ENCODE measurements at regions not wholly inside any gene's neighbourhood (a gene's known extent, or its start where the extent isn't known, plus 50 kb on each side); places are given as distances from the start of the nearest gene placed in this dataset.

GRCh38 chr5:116976767-116977166, 402.1 kb upstream of the SEMA6A start:
- Histone ChIP-seq H3K4me1 (no peaks in the 10 kb centered on the region), H3K27me3 (ENCODE audit: low read depth) (no peaks in the 10 kb centered on the region), H3K27ac (replicated peaks) (no peak overlapping the region), H3K36me3 (no peaks in the 10 kb centered on the region), H3K4me3 (no peak overlapping the region), H3K9me3 (replicated peaks) (peaks cover 23% of the 10 kb centered on the region)
- DNase-seq: no peak
- TF ChIP-seq CTCF (IDR thresholded peaks at IDR 0.05; ENCODE audit: borderline replicate concordance): no peak
- intact Hi-C loops (cut with micrococcal nuclease): no loop called here

- H3K4me1 ChIP-seq: no peaks in the 10 kb centered on the region
Measured at GRCh38 chr5:116971131-116971530, 396.5 kb upstream of the SEMA6A start.

GRCh38 chr5:116970318-116970717, 395.7 kb upstream of the SEMA6A start:
- no peak overlapping the region for H3K4me3 ChIP-seq
- DNase-seq: no peak
- no peaks in the 10 kb centered on the region for H3K36me3 ChIP-seq
- intact Hi-C loops (cut with micrococcal nuclease): no loop called here
- H3K4me1 ChIP-seq: no peaks in the 10 kb centered on the region
- no peak for TF ChIP-seq CTCF (IDR thresholded peaks at IDR 0.05; ENCODE audit: borderline replicate concordance)
- H3K9me3 ChIP-seq (replicated peaks): peaks cover 23% of the 10 kb centered on the region
- H3K27ac ChIP-seq (replicated peaks): no peak overlapping the region
- H3K27me3 ChIP-seq (ENCODE audit: low read depth): no peaks in the 10 kb centered on the region

More at GRCh38 chr5:116971131-116971530, 396.5 kb upstream of the SEMA6A start:
- intact Hi-C loops (cut with micrococcal nuclease): no loop called here
- no peak for DNase-seq
- no peaks in the 10 kb centered on the region for H3K27me3 ChIP-seq (ENCODE audit: low read depth)
- H3K9me3 ChIP-seq (replicated peaks): peaks cover 23% of the 10 kb centered on the region
- TF ChIP-seq CTCF (IDR thresholded peaks at IDR 0.05; ENCODE audit: borderline replicate concordance): no peak
- H3K36me3 ChIP-seq: no peaks in the 10 kb centered on the region
- H3K27ac ChIP-seq (replicated peaks): no peak overlapping the region
- H3K4me3 ChIP-seq: no peak overlapping the region

GRCh38 chr5:116964438-116964837, 389.8 kb upstream of the SEMA6A start:
- no peaks in the 10 kb centered on the region for H3K36me3 ChIP-seq
- intact Hi-C loops (cut with micrococcal nuclease): no loop called here
- H3K27me3 ChIP-seq (ENCODE audit: low read depth): no peaks in the 10 kb centered on the region
- no peaks in the 10 kb centered on the region for H3K9me3 ChIP-seq (replicated peaks)
- H3K27ac ChIP-seq (replicated peaks): no peak overlapping the region
- no peak overlapping the region for H3K4me3 ChIP-seq
- no peak for TF ChIP-seq CTCF (IDR thresholded peaks at IDR 0.05; ENCODE audit: borderline replicate concordance)
- H3K4me1 ChIP-seq: no peaks in the 10 kb centered on the region
- DNase-seq: no peak

GRCh38 chr5:116961021-116961420, 386.4 kb upstream of the SEMA6A start:
- TF ChIP-seq CTCF (IDR thresholded peaks at IDR 0.05; ENCODE audit: borderline replicate concordance): no peak
- H3K4me1 ChIP-seq: no peaks in the 10 kb centered on the region
- no peak for DNase-seq
- no peaks in the 10 kb centered on the region for H3K9me3 ChIP-seq (replicated peaks)
- no peak overlapping the region for H3K4me3 ChIP-seq
- H3K27me3 ChIP-seq (ENCODE audit: low read depth): no peaks in the 10 kb centered on the region
- intact Hi-C loops (cut with micrococcal nuclease): no loop called here
- no peaks in the 10 kb centered on the region for H3K36me3 ChIP-seq
- H3K27ac ChIP-seq (replicated peaks): no peak overlapping the region

- H3K4me1 ChIP-seq: no peaks in the 10 kb centered on the region
- no peak for DNase-seq
- H3K9me3 ChIP-seq (replicated peaks): no peaks in the 10 kb centered on the region
- no peak overlapping the region for H3K4me3 ChIP-seq
- TF ChIP-seq CTCF (IDR thresholded peaks at IDR 0.05; ENCODE audit: borderline replicate concordance): no peak
- intact Hi-C loops (cut with micrococcal nuclease): no loop called here
- no peak overlapping the region for H3K27ac ChIP-seq (replicated peaks)
- no peaks in the 10 kb centered on the region for H3K27me3 ChIP-seq (ENCODE audit: low read depth)
- no peaks in the 10 kb centered on the region for H3K36me3 ChIP-seq
Measured at GRCh38 chr5:116959843-116960242, 385.2 kb upstream of the SEMA6A start.

Measured in left ventricle myocardium inferior (tissue), 1 donor.